GM10266 (cell line): ENCODE measurements at regions not wholly inside any gene's neighbourhood (a gene's known extent, or its start where the extent isn't known, plus 50 kb on each side); places are given as distances from the start of the nearest gene placed in this dataset.

Experiments
- DNase-seq: peaks from one replicate; pipeline ENCODE4 v3.0.0; 2012; ENCODE audit errors: extremely low spot score
- CTCF ChIP-seq: IDR thresholded peaks from 2 replicates; pipeline ENCODE4 v1.5.1; 2012; ENCODE audit warnings: mild to moderate bottlenecking, low read depth; ENCODE audit not compliant: control insufficient read depth, insufficient read depth; ENCODE audit errors: missing control alignments

GRCh38 chr18:40437517-40437916 is 1517.5 kb upstream of the PIK3C3 start:
- no peak for TF ChIP-seq CTCF
- no peak for DNase-seq

GRCh38 chr18:40431071-40431985 is 1523.7 kb upstream of the PIK3C3 start:
- no peak for TF ChIP-seq CTCF
- DNase-seq: no peak

GRCh38 chr18:40423291-40423690 is 1531.7 kb upstream of the PIK3C3 start:
- DNase-seq: no peak
- TF ChIP-seq CTCF: no peak

GRCh38 chr18:40420675-40421074 is 1534.4 kb upstream of the PIK3C3 start:
- TF ChIP-seq CTCF: no peak
- no peak for DNase-seq

GRCh38 chr18:40417501-40417900 is 1537.5 kb upstream of the PIK3C3 start:
- TF ChIP-seq CTCF: no peak
- no peak for DNase-seq

GRCh38 chr18:40415821-40416220 is 1539.2 kb upstream of the PIK3C3 start:
- no peak for DNase-seq
- no peak for TF ChIP-seq CTCF

- no peak for TF ChIP-seq CTCF
- no peak for DNase-seq
These were observed 1539.8 kb upstream of the PIK3C3 start for GRCh38 chr18:40415176-40415791.
